DND-41 (cell line): ENCODE measurements at regions not wholly inside any gene's neighbourhood (a gene's known extent, or its start where the extent isn't known, plus 50 kb on each side); places are given as distances from the start of the nearest gene placed in this dataset.

Source experiments
- EZH2 ChIP-seq: IDR thresholded peaks from 3 replicates; pipeline ENCODE4 v1.6.1; 2012; ENCODE audit warnings: borderline replicate concordance, low read depth, mild to moderate bottlenecking, moderate library complexity, low read length, inconsistent platforms; ENCODE audit not compliant: severe bottlenecking
- TF ChIP-seq, protein P1 (sequence below): IDR thresholded peaks from 2 replicates; pipeline ENCODE4 v1.5.1; 2012; ENCODE audit warnings: borderline replicate concordance, low read length, moderate library complexity, mild to moderate bottlenecking; ENCODE audit not compliant: poor library complexity, severe bottlenecking; ENCODE audit errors: extremely low read depth

DNA sequence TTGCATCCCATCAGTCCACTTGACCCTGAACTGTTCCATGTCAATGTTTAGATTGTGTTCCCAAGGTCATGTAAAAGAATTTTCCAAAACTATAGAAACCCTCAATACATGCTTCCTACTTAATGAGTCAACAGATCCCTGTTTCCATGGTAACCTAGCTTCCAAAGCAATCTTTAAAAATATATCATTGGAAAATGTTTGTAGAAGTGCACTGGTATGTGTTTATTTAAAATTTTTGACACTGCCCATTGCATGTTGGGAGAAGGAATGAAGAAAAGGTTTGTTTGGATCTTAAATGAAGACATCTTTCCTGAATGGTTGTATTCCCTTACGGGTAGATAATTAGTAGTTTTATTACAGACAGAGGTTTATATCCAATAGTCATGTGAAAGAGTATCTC is 345.3 kb downstream of the GABRG1 start:
- TF ChIP-seq, protein P1, sequence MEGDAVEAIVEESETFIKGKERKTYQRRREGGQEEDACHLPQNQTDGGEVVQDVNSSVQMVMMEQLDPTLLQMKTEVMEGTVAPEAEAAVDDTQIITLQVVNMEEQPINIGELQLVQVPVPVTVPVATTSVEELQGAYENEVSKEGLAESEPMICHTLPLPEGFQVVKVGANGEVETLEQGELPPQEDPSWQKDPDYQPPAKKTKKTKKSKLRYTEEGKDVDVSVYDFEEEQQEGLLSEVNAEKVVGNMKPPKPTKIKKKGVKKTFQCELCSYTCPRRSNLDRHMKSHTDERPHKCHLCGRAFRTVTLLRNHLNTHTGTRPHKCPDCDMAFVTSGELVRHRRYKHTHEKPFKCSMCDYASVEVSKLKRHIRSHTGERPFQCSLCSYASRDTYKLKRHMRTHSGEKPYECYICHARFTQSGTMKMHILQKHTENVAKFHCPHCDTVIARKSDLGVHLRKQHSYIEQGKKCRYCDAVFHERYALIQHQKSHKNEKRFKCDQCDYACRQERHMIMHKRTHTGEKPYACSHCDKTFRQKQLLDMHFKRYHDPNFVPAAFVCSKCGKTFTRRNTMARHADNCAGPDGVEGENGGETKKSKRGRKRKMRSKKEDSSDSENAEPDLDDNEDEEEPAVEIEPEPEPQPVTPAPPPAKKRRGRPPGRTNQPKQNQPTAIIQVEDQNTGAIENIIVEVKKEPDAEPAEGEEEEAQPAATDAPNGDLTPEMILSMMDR: no peak
- no peak for TF ChIP-seq EZH2
